B cell (primary cell): ENCODE measurements at regions not wholly inside any gene's neighbourhood (a gene's known extent, or its start where the extent isn't known, plus 50 kb on each side); places are given as distances from the start of the nearest gene placed in this dataset.

Experiments used
- ATAC-seq: fragments of 200-7000 bp; cut with Tn5 transposase; one replicate; pipeline ENCODE4 v1.10.0; 2021; ENCODE audit warnings: low read depth, mild to moderate bottlenecking, moderate number of reproducible peaks, moderate library complexity
- CTCF ChIA-PET: fragments of 350-600 bp; sonication (Branson Sonifier 250); formaldehyde crosslinking; loops from one replicate; lab custom pipeline; 2021; ENCODE audit warnings: antibody characterized with exemption, inconsistent platforms; lab: Charles Lee
- POLR2A ChIA-PET: fragments of 350-600 bp; sonication (Branson Sonifier 250); formaldehyde crosslinking; loops from one replicate; lab custom pipeline; 2021; ENCODE audit warnings: antibody characterized with exemption; lab: Charles Lee
- DNase-seq: peaks from one replicate; pipeline ENCODE4 v3.0.0; 2013
- H2AFZ ChIP-seq: 2 replicates; pipeline ENCODE4 v1.6.1; 2012; ENCODE audit warnings: mild to moderate bottlenecking, low read depth, low read length; ENCODE audit not compliant: insufficient read depth, poor library complexity, severe bottlenecking
- H3K27ac ChIP-seq, 2 donors: 1 replicate in 1 of 2; 2 replicates in 1 of 2; pipeline ENCODE4 v1.5.1; 2012 to 2013; ENCODE audit warnings: low read length in 2 of 2, mild to moderate bottlenecking in 2 of 2, moderate library complexity in 1 of 2
- H3K27me3 ChIP-seq, 4 experiments: fragments of 200-600 bp in 1 of 4; sonication (generic) in 1 of 4; replicated peaks in 1 of 4; 1 replicate in 2 of 4; 2 replicates in 2 of 4; pipeline versions ENCODE4 v1.6.1 to v1.7.0; 2013 to 2016; ENCODE audit warnings: low read length in 3 of 4, mild to moderate bottlenecking in 2 of 4, mixed read lengths in 1 of 4, moderate library complexity in 1 of 4; ENCODE audit not compliant: insufficient read depth in 4 of 4, control insufficient read depth in 3 of 4; ENCODE audit errors: control extremely low read depth in 1 of 4
- H3K36me3 ChIP-seq, 2 experiments: replicated peaks in 1 of 2; 1 replicate in 1 of 2; 2 replicates in 1 of 2; pipeline versions ENCODE4 v1.6.1 to v1.7.1; 2013; ENCODE audit warnings: low read length in 1 of 2; ENCODE audit not compliant: insufficient read depth in 2 of 2, control insufficient read depth in 1 of 2; ENCODE audit errors: control extremely low read depth in 1 of 2, extremely low read depth in 1 of 2
- H3K4me1 ChIP-seq, 2 donors: fragments of 200-600 bp in 1 of 2; sonication (generic) in 1 of 2; 1 replicate in 1 of 2; 2 replicates in 1 of 2; pipeline versions ENCODE4 v1.5.1 to v1.6.1; 2013 to 2017; ENCODE audit warnings: low read length in 2 of 2; ENCODE audit not compliant: control insufficient read depth in 2 of 2, insufficient read depth in 2 of 2
- H3K4me2 ChIP-seq: replicated peaks from 2 replicates; pipeline ENCODE3; 2012; ENCODE audit warnings: mild to moderate bottlenecking, low read depth, low read length; ENCODE audit not compliant: poor library complexity, severe bottlenecking
- H3K4me3 ChIP-seq, 5 experiments: fragments of 200-600 bp in 1 of 5; sonication (generic) in 1 of 5; 1 replicate in 3 of 5; 2 replicates in 2 of 5; pipeline versions ENCODE4 v1.5.1 to v1.7.0; 2011 to 2016; ENCODE audit warnings: low read length in 4 of 5, mild to moderate bottlenecking in 4 of 5, low read depth in 2 of 5, control low read depth in 1 of 5, moderate library complexity in 1 of 5; ENCODE audit not compliant: insufficient read depth in 1 of 5; ENCODE audit errors: control extremely low read depth in 1 of 5, extremely low read depth in 1 of 5
- H3K79me2 ChIP-seq: fragments of 200-600 bp; sonication (generic); one replicate; pipeline ENCODE4 v1.6.0; 2016; ENCODE audit warnings: low read length; ENCODE audit not compliant: control insufficient read depth, insufficient read depth
- H3K9ac ChIP-seq: fragments of 200-600 bp; sonication (generic); 2 replicates; pipeline ENCODE4 v1.6.1; 2017; ENCODE audit warnings: mild to moderate bottlenecking, low read length, moderate library complexity
- H3K9me3 ChIP-seq, 3 donors: one replicate each; pipeline versions ENCODE4 v1.6.1 to v1.7.1; 2013; ENCODE audit warnings: low read length in 2 of 3; ENCODE audit not compliant: control insufficient read depth in 2 of 3, insufficient read depth in 1 of 3; ENCODE audit errors: control extremely low read depth in 1 of 3
- H4K20me1 ChIP-seq: 2 replicates; pipeline ENCODE4 v1.6.0; 2012; ENCODE audit warnings: mild to moderate bottlenecking, low read length; ENCODE audit not compliant: insufficient read depth, control insufficient read depth, poor library complexity, severe bottlenecking
- H3K27ac Mint-ChIP-seq: one replicate; pipeline ENCODE4 v1.8.0; 2021; ENCODE audit warnings: mixed read lengths
- H3K27me3 Mint-ChIP-seq: one replicate; pipeline ENCODE4 v1.8.0; 2021; ENCODE audit warnings: mixed read lengths
- H3K4me1 Mint-ChIP-seq: one replicate; pipeline ENCODE4 v1.8.0; 2021; ENCODE audit warnings: mixed read lengths
- H3K4me3 Mint-ChIP-seq: one replicate; pipeline ENCODE4 v1.8.0; 2021; ENCODE audit warnings: mixed read lengths
- H3K9me3 Mint-ChIP-seq: one replicate; pipeline ENCODE4 v1.8.0; 2022; ENCODE audit warnings: mixed read lengths; ENCODE audit not compliant: insufficient read depth
- EZH2 ChIP-seq: IDR thresholded peaks from 2 replicates; pipeline ENCODE4 v1.6.1; 2012; ENCODE audit warnings: borderline replicate concordance, low read depth, mild to moderate bottlenecking, moderate library complexity, low read length; ENCODE audit not compliant: insufficient read depth, poor library complexity, severe bottlenecking
- WGBS: methylation state at CpG from one replicate; pipeline ENCODE4 v1.1.5; 2013; ENCODE audit warnings: missing lambda C conversion rate; ENCODE audit not compliant: insufficient coverage; 5-methylcytosine and 5-hydroxymethylcytosine counted together
- intact Hi-C: fragments of 100-400 bp; cut with micrococcal nuclease; formaldehyde crosslinking; loops from one replicate; pipeline ENCODE4 v1.10.0; 2022
- TF ChIP-seq, protein P1 (sequence below): fragments of 200-600 bp; IDR thresholded peaks from one replicate; pipeline ENCODE4 v1.8.0; 2022; ENCODE audit warnings: antibody characterized with exemption, mild to moderate bottlenecking

DNA sequence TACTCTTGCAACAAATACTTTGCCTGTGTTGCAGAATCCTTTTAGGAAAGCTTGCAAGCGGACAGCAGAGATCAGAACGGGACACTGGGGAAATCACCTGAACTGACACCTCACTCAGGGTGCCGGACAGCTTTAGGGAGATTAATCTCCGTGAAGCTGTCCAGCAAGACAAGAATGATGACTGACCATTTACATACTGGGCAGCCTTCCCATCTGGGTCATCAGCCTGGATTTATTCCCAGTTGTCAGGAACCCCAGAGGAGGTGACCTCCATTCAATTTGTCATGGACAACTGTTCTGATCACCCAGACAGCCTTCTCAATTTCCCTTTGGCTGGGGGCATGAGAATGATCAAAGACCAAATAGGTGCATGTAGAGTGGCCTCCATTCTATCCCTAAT is 93.0 kb upstream of the EGFL6 start:
- Histone ChIP-seq H3K9me3 (no peaks in the 10 kb centered on the region), H4K20me1 (no peaks in the 10 kb centered on the region), H2AFZ (no peak overlapping the region), H3K4me2 (no peak overlapping the region), H3K27ac (no peak overlapping the region), H3K79me2 (no peaks in the 10 kb centered on the region), H3K36me3 (no peaks in the 10 kb centered on the region), H3K4me3 (no peak overlapping the region), H3K4me1 (peaks cover 29 to 37% of the 10 kb centered on the region in 2 donors), H3K27me3 (no peaks in the 10 kb centered on the region), H3K9ac (no peak overlapping the region)
- WGBS = 97% methylated on average over 3 of the region's 4 CpGs
- DNase-seq (no peak), ATAC-seq (no peak)
- POLR2A ChIA-PET = no interaction called here
- H3K27ac Mint-ChIP-seq = peak overlapping the region; percentile 41
- intact Hi-C loops = no loop called here
- H3K4me1 Mint-ChIP-seq = peaks cover 42% of the 10 kb centered on the region
- TF ChIP-seq EZH2 = no peak
- no peak overlapping the region for H3K4me3 Mint-ChIP-seq
- peaks cover 2% of the 10 kb centered on the region for H3K9me3 Mint-ChIP-seq
- no peaks in the 10 kb centered on the region for H3K27me3 Mint-ChIP-seq
- CTCF ChIA-PET = interaction anchor here (0.8 to 3.7 kb wide), 2 partner anchors 12 to 552 kb away, joined by 3 to 15 read pairs; no protein-coding TSS in a partner anchor

DNA sequence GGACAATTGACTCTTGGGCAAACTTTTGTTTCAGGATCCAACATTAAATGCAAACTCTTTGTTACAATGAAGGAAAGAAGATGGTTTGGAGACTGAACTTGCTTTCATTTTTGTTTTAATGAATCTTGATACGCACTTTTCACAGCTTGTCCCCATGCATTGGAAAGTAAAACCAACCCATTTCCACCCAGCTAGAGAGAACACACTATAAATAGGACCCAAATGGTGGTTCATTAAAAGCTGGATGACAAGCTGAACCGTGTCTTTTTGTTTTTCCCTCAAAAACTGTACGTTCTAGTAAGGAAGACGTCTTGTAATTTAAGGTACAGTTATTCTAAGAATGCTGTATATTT is 95.3 kb upstream of the EGFL6 start:
- peak overlapping the region; percentile 55 for H3K9ac ChIP-seq
- no peaks in the 10 kb centered on the region for H3K9me3 ChIP-seq
- H3K27ac Mint-ChIP-seq = peak overlapping the region; percentile 99
- no peak for TF ChIP-seq EZH2
- TF ChIP-seq, protein P1, sequence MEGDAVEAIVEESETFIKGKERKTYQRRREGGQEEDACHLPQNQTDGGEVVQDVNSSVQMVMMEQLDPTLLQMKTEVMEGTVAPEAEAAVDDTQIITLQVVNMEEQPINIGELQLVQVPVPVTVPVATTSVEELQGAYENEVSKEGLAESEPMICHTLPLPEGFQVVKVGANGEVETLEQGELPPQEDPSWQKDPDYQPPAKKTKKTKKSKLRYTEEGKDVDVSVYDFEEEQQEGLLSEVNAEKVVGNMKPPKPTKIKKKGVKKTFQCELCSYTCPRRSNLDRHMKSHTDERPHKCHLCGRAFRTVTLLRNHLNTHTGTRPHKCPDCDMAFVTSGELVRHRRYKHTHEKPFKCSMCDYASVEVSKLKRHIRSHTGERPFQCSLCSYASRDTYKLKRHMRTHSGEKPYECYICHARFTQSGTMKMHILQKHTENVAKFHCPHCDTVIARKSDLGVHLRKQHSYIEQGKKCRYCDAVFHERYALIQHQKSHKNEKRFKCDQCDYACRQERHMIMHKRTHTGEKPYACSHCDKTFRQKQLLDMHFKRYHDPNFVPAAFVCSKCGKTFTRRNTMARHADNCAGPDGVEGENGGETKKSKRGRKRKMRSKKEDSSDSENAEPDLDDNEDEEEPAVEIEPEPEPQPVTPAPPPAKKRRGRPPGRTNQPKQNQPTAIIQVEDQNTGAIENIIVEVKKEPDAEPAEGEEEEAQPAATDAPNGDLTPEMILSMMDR = no peak
- ChIA-PET POLR2A (no interaction called here), CTCF (interaction anchor here (1.2 to 3.7 kb wide), 5 partner anchors 10 to 527 kb away, joined by 3 to 15 read pairs (median 6); no protein-coding TSS in a partner anchor)
- no peak for DNase-seq
- H3K9me3 Mint-ChIP-seq = peaks cover 2% of the 10 kb centered on the region
- ATAC-seq = peak; percentile 55
- H3K4me3 ChIP-seq = peak overlapping the region; percentile 5 to 54 (median 34)
- H3K4me2 ChIP-seq = peak overlapping the region; percentile 73
- H3K36me3 ChIP-seq = no peaks in the 10 kb centered on the region
- H3K27me3 Mint-ChIP-seq = no peaks in the 10 kb centered on the region
- no peaks in the 10 kb centered on the region for H3K27me3 ChIP-seq
- H3K4me1 Mint-ChIP-seq = peaks cover 55% of the 10 kb centered on the region
- intact Hi-C loops = loop anchor here (5.0 kb wide), 2 partner anchors 52 to 212 kb away; no protein-coding TSS in a partner anchor
- peak overlapping the region; percentile 91 to 97 for H3K27ac ChIP-seq
- no peaks in the 10 kb centered on the region for H4K20me1 ChIP-seq
- H3K4me3 Mint-ChIP-seq = peak overlapping the region; percentile 87
- peak overlapping the region; percentile 74 for H2AFZ ChIP-seq
- WGBS = no CpG with 5 or more reads among the region's 4 CpGs
- no peaks in the 10 kb centered on the region for H3K79me2 ChIP-seq
- peaks cover 46 to 53% of the 10 kb centered on the region in 2 donors for H3K4me1 ChIP-seq
